Liver (tissue), 8 donors: ENCODE measurements at regions not wholly inside any gene's neighbourhood (a gene's known extent, or its start where the extent isn't known, plus 50 kb on each side); places are given as distances from the start of the nearest gene placed in this dataset.

Experiments used
- DNase-seq: peaks from one replicate; pipeline ENCODE4 v3.0.0-alpha.2; 2017; ENCODE audit warnings: low spot score
- H3K27ac ChIP-seq, 2 donors: one replicate each; pipeline ENCODE4 v1.7.0; 2013; ENCODE audit warnings: inconsistent platforms in 2 of 2, low read length in 2 of 2, control low read depth in 1 of 2, low read depth in 1 of 2, mild to moderate bottlenecking in 1 of 2
- H3K27me3 ChIP-seq, 4 donors: one replicate each; pipeline versions ENCODE4 v1.6.1 to v1.7.0; 2013; ENCODE audit warnings: low read length in 3 of 4, inconsistent platforms in 1 of 4, mild to moderate bottlenecking in 1 of 4, moderate library complexity in 1 of 4; ENCODE audit not compliant: control insufficient read depth in 4 of 4, insufficient read depth in 4 of 4
- H3K36me3 ChIP-seq, 4 donors: one replicate each; pipeline versions ENCODE4 v1.6.1 to v1.7.0; 2013; ENCODE audit warnings: low read length in 3 of 4, mild to moderate bottlenecking in 3 of 4, low read depth in 1 of 4, moderate library complexity in 1 of 4; ENCODE audit not compliant: control insufficient read depth in 4 of 4, insufficient read depth in 3 of 4
- H3K4me1 ChIP-seq, 4 donors: one replicate each; pipeline versions ENCODE4 v1.6.1 to v1.7.0; 2013; ENCODE audit warnings: low read length in 3 of 4, mild to moderate bottlenecking in 3 of 4, moderate library complexity in 1 of 4; ENCODE audit not compliant: control insufficient read depth in 4 of 4, insufficient read depth in 4 of 4
- H3K4me3 ChIP-seq, 3 donors: one replicate each; pipeline versions ENCODE4 v1.6.1 to v1.7.0; 2013; ENCODE audit warnings: low read length in 3 of 3, control low read depth in 1 of 3, low read depth in 1 of 3, mild to moderate bottlenecking in 1 of 3
- H3K9ac ChIP-seq, 2 donors: one replicate each; pipeline ENCODE4 v1.7.0; 2013; ENCODE audit warnings: low read length in 2 of 2, mild to moderate bottlenecking in 2 of 2, moderate library complexity in 2 of 2, control low read depth in 1 of 2, low read depth in 1 of 2
- H3K9me3 ChIP-seq, 4 donors: one replicate each; pipeline versions ENCODE4 v1.6.1 to v1.7.0; 2013; ENCODE audit warnings: low read length in 3 of 4; ENCODE audit not compliant: control insufficient read depth in 4 of 4
- ATF3 ChIP-seq: IDR thresholded peaks from 2 replicates; pipeline ENCODE4 v1.6.1; 2016; ENCODE audit warnings: antibody characterized with exemption
- CTCF ChIP-seq: fragments of 150-350 bp; IDR thresholded peaks from 2 replicates; pipeline ENCODE4 v1.5.1; 2017; ENCODE audit warnings: improper control_type of control experiment, low read depth, low read length; ENCODE audit not compliant: missing input control
- FOXA2 ChIP-seq: IDR thresholded peaks from 2 replicates; pipeline ENCODE4 v1.6.1; 2016; ENCODE audit warnings: antibody characterized with exemption
- GABPA ChIP-seq, 2 donors: IDR thresholded peaks in 1 of 2; conservative IDR thresholded peaks in 1 of 2; 2 replicates each; pipeline ENCODE4 v1.6.1; 2016; ENCODE audit warnings: antibody characterized with exemption in 2 of 2, mild to moderate bottlenecking in 1 of 2, moderate library complexity in 1 of 2
- HNF4A ChIP-seq, 2 donors: conservative IDR thresholded peaks; 2 replicates each; pipeline ENCODE4 v1.6.1; 2016; ENCODE audit warnings: antibody characterized with exemption in 2 of 2, mild to moderate bottlenecking in 2 of 2
- HNF4G ChIP-seq: IDR thresholded peaks from 2 replicates; pipeline ENCODE4 v1.6.1; 2016; ENCODE audit warnings: antibody characterized with exemption
- MAX ChIP-seq: IDR thresholded peaks from 2 replicates; pipeline ENCODE4 v1.6.1; 2016; ENCODE audit warnings: antibody characterized with exemption
- NR2F2 ChIP-seq: IDR thresholded peaks from 2 replicates; pipeline ENCODE4 v1.6.1; 2016; ENCODE audit warnings: antibody characterized with exemption
- RAD21 ChIP-seq, 2 donors: IDR thresholded peaks; 2 replicates each; pipeline ENCODE4 v1.6.1; 2016; ENCODE audit warnings: antibody characterized with exemption in 2 of 2, mild to moderate bottlenecking in 2 of 2
- REST ChIP-seq: IDR thresholded peaks from 2 replicates; pipeline ENCODE4 v1.6.1; 2016; ENCODE audit warnings: antibody characterized with exemption, mild to moderate bottlenecking
- RXRA ChIP-seq, 2 donors: IDR thresholded peaks; 2 replicates each; pipeline ENCODE4 v1.6.1; 2017 to 2018; ENCODE audit warnings: antibody characterized with exemption in 2 of 2, mild to moderate bottlenecking in 1 of 2
- SP1 ChIP-seq: IDR thresholded peaks from 2 replicates; pipeline ENCODE4 v1.6.1; 2018; ENCODE audit warnings: antibody characterized with exemption, mild to moderate bottlenecking
- TAF1 ChIP-seq: conservative IDR thresholded peaks from 2 replicates; pipeline ENCODE4 v1.6.1; 2016; ENCODE audit warnings: antibody characterized with exemption, mild to moderate bottlenecking
- YY1 ChIP-seq: IDR thresholded peaks from 2 replicates; pipeline ENCODE4 v1.6.1; 2016; ENCODE audit warnings: antibody characterized with exemption, mild to moderate bottlenecking
- ZBTB33 ChIP-seq: IDR thresholded peaks from 2 replicates; pipeline ENCODE4 v1.6.1; 2016; ENCODE audit warnings: antibody characterized with exemption
- WGBS: extraction: QIAGEN DNeasy Blood & Tissue Kit; methylation state at CpG from one replicate; pipeline ENCODE4 v1.1.7; 2013; 5-methylcytosine and 5-hydroxymethylcytosine counted together
- donor health status: healthy.
- donor health status: healthy.
- donor health status: healthy.
- donor health status: healthy.
- donor health status: healthy.

GRCh38 chr6:126897758-126898157 is 220.7 kb upstream of the RSPO3 start:
- WGBS, result 63% methylated on average over 4 of the region's 4 CpGs
- TF ChIP-seq MAX (no peak), RAD21 (IDR thresholded peaks at IDR 0.05) (no peak), FOXA2 (no peak), REST (no peak), YY1 (no peak), HNF4G (no peak), GABPA (IDR thresholded peaks at IDR 0.05 in 1 of 2, conservative IDR thresholded peaks at IDR 0.05 in 1 of 2) (no peak), HNF4A (conservative IDR thresholded peaks at IDR 0.05) (no peak), CTCF (no peak), RXRA (IDR thresholded peaks at IDR 0.05) (no peak), SP1 (no peak), ATF3 (no peak), ZBTB33 (no peak), TAF1 (no peak)
- Histone ChIP-seq H3K27me3 (no peaks in the 10 kb centered on the region), H3K4me1 (no peaks in the 10 kb centered on the region), H3K36me3 (no peaks in the 10 kb centered on the region), H3K4me3 (no peak overlapping the region), H3K9ac (no peak overlapping the region), H3K9me3 (no peaks in the 10 kb centered on the region), H3K27ac (no peak overlapping the region)
- DNase-seq, result no peak

GRCh38 chr6:126904176-126904575 is 214.3 kb upstream of the RSPO3 start:
- WGBS, result 64% methylated on average over 1 of the region's 1 CpG

More at GRCh38 chr6:126904176-126904575, 214.3 kb upstream of the RSPO3 start:
- no peaks in the 10 kb centered on the region for H3K9me3 ChIP-seq
- no peaks in the 10 kb centered on the region for H3K4me1 ChIP-seq
- TF ChIP-seq MAX (no peak), RXRA (IDR thresholded peaks at IDR 0.05) (no peak), ATF3 (no peak), HNF4A (conservative IDR thresholded peaks at IDR 0.05) (no peak), NR2F2 (no peak), HNF4G (no peak), FOXA2 (no peak)
- no peak overlapping the region for H3K9ac ChIP-seq
- DNase-seq, result no peak
- no peak overlapping the region for H3K27ac ChIP-seq
- no peak overlapping the region for H3K4me3 ChIP-seq
- H3K27me3 ChIP-seq, result no peaks in the 10 kb centered on the region
- no peaks in the 10 kb centered on the region for H3K36me3 ChIP-seq
